CD14-positive monocyte (primary cell): ENCODE measurements at regions not wholly inside any gene's neighbourhood (a gene's known extent, or its start where the extent isn't known, plus 50 kb on each side); places are given as distances from the start of the nearest gene placed in this dataset.

ENCODE experiments used
- DNase-seq, 3 donors: peaks; one replicate each; pipeline ENCODE4 v3.0.0-alpha.2; 2011 to 2022
- H2AFZ ChIP-seq: 2 replicates; pipeline ENCODE4 v1.6.0; 2012; ENCODE audit warnings: mild to moderate bottlenecking, low read depth, low read length, inconsistent platforms; ENCODE audit not compliant: insufficient read depth, poor library complexity, severe bottlenecking
- H3K27ac ChIP-seq, 2 donors: 1 replicate in 1 of 2; 2 replicates in 1 of 2; pipeline ENCODE4 v1.5.1; 2012 to 2013; ENCODE audit warnings: low read length in 2 of 2, control low read depth in 1 of 2, inconsistent platforms in 1 of 2, low read depth in 1 of 2, mild to moderate bottlenecking in 1 of 2
- H3K27me3 ChIP-seq, 2 donors: one replicate each; pipeline versions ENCODE4 v1.6.0 to v1.6.1; 2011 to 2013; ENCODE audit warnings: low read length in 2 of 2; ENCODE audit not compliant: control insufficient read depth in 2 of 2, insufficient read depth in 2 of 2
- H3K36me3 ChIP-seq, 2 donors: replicated peaks in 1 of 2; 1 replicate in 1 of 2; 2 replicates in 1 of 2; pipeline versions ENCODE4 v1.5.1 to v1.6.1; 2012 to 2013; ENCODE audit warnings: low read length in 2 of 2, control low read depth in 1 of 2, inconsistent platforms in 1 of 2, mild to moderate bottlenecking in 1 of 2; ENCODE audit not compliant: insufficient read depth in 2 of 2, control insufficient read depth in 1 of 2
- H3K4me1 ChIP-seq, 2 donors: 1 replicate in 1 of 2; 2 replicates in 1 of 2; pipeline versions ENCODE4 v1.5.1 to v1.6.1; 2012 to 2013; ENCODE audit warnings: low read length in 2 of 2, control low read depth in 1 of 2, inconsistent platforms in 1 of 2, mild to moderate bottlenecking in 1 of 2, moderate library complexity in 1 of 2; ENCODE audit not compliant: insufficient read depth in 2 of 2, control insufficient read depth in 1 of 2
- H3K4me2 ChIP-seq: replicated peaks from 2 replicates; pipeline ENCODE3; 2012; ENCODE audit warnings: low read length, moderate library complexity, mild to moderate bottlenecking; ENCODE audit not compliant: poor library complexity, severe bottlenecking; ENCODE audit errors: extremely low read depth
- H3K4me3 ChIP-seq, 3 experiments: fragments of 200-600 bp in 1 of 3; sonication (generic) in 1 of 3; replicated peaks in 1 of 3; 1 replicate in 2 of 3; 2 replicates in 1 of 3; pipeline ENCODE4 v1.5.1; 2011 to 2013; ENCODE audit warnings: low read length in 3 of 3, mild to moderate bottlenecking in 3 of 3, control low read depth in 2 of 3, low read depth in 2 of 3, inconsistent platforms in 1 of 3, moderate library complexity in 1 of 3
- H3K79me2 ChIP-seq: 2 replicates; pipeline ENCODE4 v1.6.0; 2012; ENCODE audit warnings: mild to moderate bottlenecking, control low read depth, inconsistent platforms, low read length, moderate library complexity; ENCODE audit not compliant: insufficient read depth
- H3K9ac ChIP-seq: 2 replicates; pipeline ENCODE4 v1.6.0; 2017; ENCODE audit warnings: low read length, mild to moderate bottlenecking; ENCODE audit not compliant: insufficient read depth, poor library complexity, severe bottlenecking
- H3K9me3 ChIP-seq, 2 donors: replicated peaks in 1 of 2; 1 replicate in 1 of 2; 2 replicates in 1 of 2; pipeline versions ENCODE4 v1.5.1 to v1.6.1; 2012 to 2013; ENCODE audit warnings: low read length in 2 of 2, control low read depth in 1 of 2; ENCODE audit not compliant: control insufficient read depth in 1 of 2, insufficient read depth in 1 of 2
- H4K20me1 ChIP-seq: 2 replicates; pipeline ENCODE4 v1.6.0; 2012; ENCODE audit warnings: mild to moderate bottlenecking, low read length, control low read depth, moderate library complexity; ENCODE audit not compliant: insufficient read depth
- H3K27ac Mint-ChIP-seq, 7 donors: one replicate each; pipeline ENCODE4 v1.8.0; 2020; ENCODE audit warnings: mild to moderate bottlenecking in 7 of 7, mixed read lengths in 7 of 7, moderate library complexity in 6 of 7, inconsistent platforms in 2 of 7
- H3K27me3 Mint-ChIP-seq, 3 donors: one replicate each; pipeline ENCODE4 v1.8.0; 2021 to 2022; ENCODE audit warnings: low read depth in 3 of 3, mild to moderate bottlenecking in 3 of 3, mixed read lengths in 3 of 3, moderate library complexity in 3 of 3, inconsistent platforms in 1 of 3
- H3K36me3 Mint-ChIP-seq, 2 donors: one replicate each; pipeline ENCODE4 v1.8.0; 2020; ENCODE audit warnings: mixed read lengths in 2 of 2, inconsistent platforms in 1 of 2, mild to moderate bottlenecking in 1 of 2
- H3K4me1 Mint-ChIP-seq: one replicate; pipeline ENCODE4 v1.8.0; 2020; ENCODE audit warnings: mild to moderate bottlenecking, mixed read lengths
- H3K4me3 Mint-ChIP-seq, 2 donors: one replicate each; pipeline ENCODE4 v1.8.0; 2020; ENCODE audit warnings: mild to moderate bottlenecking in 2 of 2, mixed read lengths in 2 of 2, moderate library complexity in 1 of 2
- H3K9me3 Mint-ChIP-seq, 7 donors: one replicate each; pipeline ENCODE4 v1.8.0; 2020 to 2022; ENCODE audit warnings: mixed read lengths in 7 of 7, mild to moderate bottlenecking in 6 of 7, moderate library complexity in 6 of 7, inconsistent platforms in 2 of 7
- CTCF ChIP-seq: fragments of 200-600 bp; IDR thresholded peaks from one replicate; pipeline ENCODE4 v1.8.0; 2022; ENCODE audit warnings: antibody characterized with exemption, mild to moderate bottlenecking
- WGBS: methylation state at CpG from one replicate; pipeline ENCODE4 v1.1.5; 2013; ENCODE audit warnings: missing lambda C conversion rate; ENCODE audit not compliant: insufficient coverage; 5-methylcytosine and 5-hydroxymethylcytosine counted together
- intact Hi-C, 2 donors: fragments of 100-400 bp; cut with micrococcal nuclease; formaldehyde crosslinking; loops; one replicate each; pipeline versions ENCODE4 v1.15.0 to v1.15.1; 2023

GRCh38 chr15:29442532-29442931 is 172.9 kb upstream of the NSMCE3 start:
- Mint-ChIP-seq H3K4me3 (no peak overlapping the region), H3K27ac (no peak overlapping the region), H3K9me3 (peaks cover 5 to 23% (median 13%) of the 10 kb centered on the region in 7 donors), H3K36me3 (no peaks in the 10 kb centered on the region), H3K4me1 (no peaks in the 10 kb centered on the region), H3K27me3 (peaks cover 0 to 4% (median 2%) of the 10 kb centered on the region in 3 donors)
- peaks cover 4 to 15% of the 10 kb centered on the region in 2 donors for H3K9me3 ChIP-seq
- DNase-seq = no peak
- no peaks in the 10 kb centered on the region for H4K20me1 ChIP-seq
- no peak overlapping the region for H3K27ac ChIP-seq
- no peaks in the 10 kb centered on the region for H3K4me1 ChIP-seq
- H3K36me3 ChIP-seq = no peaks in the 10 kb centered on the region
- H3K79me2 ChIP-seq = no peaks in the 10 kb centered on the region
- H3K4me2 ChIP-seq = no peak overlapping the region
- H2AFZ ChIP-seq = no peak overlapping the region
- no peak overlapping the region for H3K9ac ChIP-seq
- intact Hi-C loops = no loop called here
- TF ChIP-seq CTCF = no peak
- H3K27me3 ChIP-seq = no peaks in the 10 kb centered on the region
- 75% methylated on average over 3 of the region's 5 CpGs for WGBS
- no peak overlapping the region for H3K4me3 ChIP-seq

- Mint-ChIP-seq H3K27me3 (peaks cover 0 to 4% (median 2%) of the 10 kb centered on the region in 3 donors), H3K9me3 (peaks cover 5 to 20% (median 13%) of the 10 kb centered on the region in 7 donors), H3K4me1 (no peaks in the 10 kb centered on the region), H3K36me3 (no peaks in the 10 kb centered on the region), H3K4me3 (no peak overlapping the region), H3K27ac (no peak overlapping the region)
- no peak overlapping the region for H3K27ac ChIP-seq
- no peak overlapping the region for H3K4me3 ChIP-seq
- WGBS = 76% methylated on average over 6 of the region's 7 CpGs
- H3K27me3 ChIP-seq = no peaks in the 10 kb centered on the region
- H3K9ac ChIP-seq = no peak overlapping the region
- H3K4me1 ChIP-seq = no peaks in the 10 kb centered on the region
- no peak for TF ChIP-seq CTCF
- DNase-seq = no peak
- no peaks in the 10 kb centered on the region for H4K20me1 ChIP-seq
- H3K9me3 ChIP-seq = peaks cover 4 to 15% of the 10 kb centered on the region in 2 donors
- intact Hi-C loops = no loop called here
- H3K4me2 ChIP-seq = no peak overlapping the region
- no peak overlapping the region for H2AFZ ChIP-seq
- no peaks in the 10 kb centered on the region for H3K79me2 ChIP-seq
- no peaks in the 10 kb centered on the region for H3K36me3 ChIP-seq
These were observed 170.9 kb upstream of the NSMCE3 start for GRCh38 chr15:29440541-29440940.
